Mesendoderm (in vitro differentiated cells): ENCODE measurements at regions not wholly inside any gene's neighbourhood (a gene's known extent, or its start where the extent isn't known, plus 50 kb on each side); places are given as distances from the start of the nearest gene placed in this dataset.

ENCODE experiments used
- DNase-seq: peaks from one replicate; pipeline ENCODE4 v3.0.0; 2013
- H2AK5ac ChIP-seq: 2 replicates; pipeline ENCODE4 v1.6.1; 2013; ENCODE audit warnings: low read length, inconsistent platforms
- H2BK120ac ChIP-seq: 2 replicates; pipeline ENCODE4 v1.6.1; 2013; ENCODE audit warnings: low read depth, mild to moderate bottlenecking, low read length, moderate library complexity, mixed read lengths
- H2BK15ac ChIP-seq: replicated peaks from 2 replicates; pipeline ENCODE4 v1.6.1; 2013; ENCODE audit warnings: low read depth, mild to moderate bottlenecking, moderate library complexity
- H2BK5ac ChIP-seq: 2 replicates; pipeline ENCODE4 v1.6.1; 2013; ENCODE audit warnings: low read length, inconsistent platforms
- H3K18ac ChIP-seq: 2 replicates; pipeline ENCODE4 v1.6.1; 2013; ENCODE audit warnings: mild to moderate bottlenecking, low read length, mixed read lengths
- H3K23ac ChIP-seq: one replicate; pipeline ENCODE4 v1.6.1; 2013; ENCODE audit warnings: low read length
- H3K27ac ChIP-seq: 2 replicates; pipeline ENCODE4 v1.5.1; 2013; ENCODE audit warnings: low read depth, mild to moderate bottlenecking, inconsistent platforms, low read length, moderate library complexity
- H3K27me3 ChIP-seq: 2 replicates; pipeline ENCODE4 v1.6.1; 2013; ENCODE audit warnings: low read length, control low read depth, mild to moderate bottlenecking, inconsistent platforms; ENCODE audit not compliant: insufficient read depth, poor library complexity
- H3K36me3 ChIP-seq: 2 replicates; pipeline ENCODE4 v1.6.1; 2013; ENCODE audit warnings: low read length, inconsistent platforms; ENCODE audit not compliant: control insufficient read depth, insufficient read depth
- H3K4ac ChIP-seq: one replicate; pipeline ENCODE4 v1.6.1; 2013; ENCODE audit warnings: low read depth, mild to moderate bottlenecking, low read length, moderate library complexity
- H3K4me1 ChIP-seq: 2 replicates; pipeline ENCODE4 v1.6.1; 2013; ENCODE audit warnings: low read depth, low read length, inconsistent platforms; ENCODE audit not compliant: control insufficient read depth
- H3K4me2 ChIP-seq: 2 replicates; pipeline ENCODE4 v1.6.1; 2013; ENCODE audit warnings: low read length
- H3K4me3 ChIP-seq: 2 replicates; pipeline ENCODE4 v1.5.1; 2013; ENCODE audit warnings: mild to moderate bottlenecking, low read length
- H3K56ac ChIP-seq: one replicate; pipeline ENCODE4 v1.6.1; 2013; ENCODE audit warnings: low read length
- H3K79me1 ChIP-seq: 2 replicates; pipeline ENCODE4 v1.6.1; 2013; ENCODE audit warnings: low read length, inconsistent platforms
- H3K79me2 ChIP-seq: 2 replicates; pipeline ENCODE4 v1.6.1; 2013; ENCODE audit warnings: mild to moderate bottlenecking, low read length; ENCODE audit not compliant: control insufficient read depth, insufficient read depth
- H3K9ac ChIP-seq: 2 replicates; pipeline ENCODE4 v1.6.1; 2013; ENCODE audit warnings: low read length, inconsistent platforms
- H4K5ac ChIP-seq: one replicate; pipeline ENCODE4 v1.6.1; 2013; ENCODE audit warnings: low read length
- H4K8ac ChIP-seq: one replicate; pipeline ENCODE4 v1.6.1; 2013; ENCODE audit warnings: low read depth, mild to moderate bottlenecking, control low read depth, low read length, moderate library complexity
- WGBS: extraction: QIAGEN DNeasy Blood & Tissue Kit; methylation state at CpG from one replicate; pipeline ENCODE4 v1.1.7; 2013; ENCODE audit warnings: low lambda C conversion rate, missing lambda C conversion rate; ENCODE audit not compliant: insufficient coverage; ENCODE audit errors: extremely low coverage; 5-methylcytosine and 5-hydroxymethylcytosine counted together

DNA sequence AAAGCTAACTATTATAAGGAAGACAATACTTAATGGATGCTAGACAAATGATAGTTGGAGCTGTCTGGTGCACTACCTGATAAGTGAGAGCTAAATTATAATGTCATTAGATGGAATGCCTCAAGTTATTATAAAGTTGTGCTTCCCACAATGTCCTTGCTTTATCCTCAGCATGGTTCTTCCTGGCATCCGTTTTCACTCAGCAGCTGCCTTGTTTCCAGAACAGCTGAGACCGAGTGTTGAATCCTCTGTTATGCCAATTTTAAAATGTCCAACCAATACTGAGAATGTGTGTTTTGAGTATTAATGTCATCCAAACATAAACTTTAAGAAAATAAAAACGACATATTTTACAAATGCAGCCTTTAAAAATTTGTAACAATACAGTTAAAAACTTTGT, 286.7 kb upstream of the SOX2 start:
- H3K27me3 ChIP-seq = no peaks in the 10 kb centered on the region
- no peak overlapping the region for H3K18ac ChIP-seq
- no peak overlapping the region for H4K5ac ChIP-seq
- no CpG with 5 or more reads among the region's 3 CpGs for WGBS
- H3K4me2 ChIP-seq = no peak overlapping the region
- no peak overlapping the region for H4K8ac ChIP-seq
- no peaks in the 10 kb centered on the region for H3K79me2 ChIP-seq
- H3K9ac ChIP-seq = no peak overlapping the region
- H2BK5ac ChIP-seq = no peak overlapping the region
- H3K79me1 ChIP-seq = no peaks in the 10 kb centered on the region
- no peaks in the 10 kb centered on the region for H3K36me3 ChIP-seq
- DNase-seq = no peak
- no peak overlapping the region for H3K4ac ChIP-seq
- H3K4me3 ChIP-seq = no peak overlapping the region
- H3K27ac ChIP-seq = no peak overlapping the region
- no peaks in the 10 kb centered on the region for H3K4me1 ChIP-seq
- H2AK5ac ChIP-seq = no peak overlapping the region
- no peak overlapping the region for H2BK15ac ChIP-seq
- no peak overlapping the region for H2BK120ac ChIP-seq
- H3K56ac ChIP-seq = no peak overlapping the region
- H3K23ac ChIP-seq = no peak overlapping the region

GRCh38 chr3:181418233-181418632, 293.5 kb upstream of the SOX2 start:
- no peak overlapping the region for H3K4me2 ChIP-seq
- H3K4ac ChIP-seq = no peak overlapping the region
- no peaks in the 10 kb centered on the region for H3K4me1 ChIP-seq
- no peaks in the 10 kb centered on the region for H3K79me1 ChIP-seq
- no peaks in the 10 kb centered on the region for H3K36me3 ChIP-seq
- H2AK5ac ChIP-seq = no peak overlapping the region
- H2BK5ac ChIP-seq = no peak overlapping the region
- H4K8ac ChIP-seq = no peak overlapping the region
- H3K56ac ChIP-seq = no peak overlapping the region
- H3K18ac ChIP-seq = no peak overlapping the region
- H3K27ac ChIP-seq = no peak overlapping the region
- no peak overlapping the region for H3K23ac ChIP-seq
- no peak overlapping the region for H2BK15ac ChIP-seq
- no peaks in the 10 kb centered on the region for H3K27me3 ChIP-seq
- no peaks in the 10 kb centered on the region for H3K79me2 ChIP-seq
- H3K4me3 ChIP-seq = no peak overlapping the region
- no peak overlapping the region for H4K5ac ChIP-seq
- H2BK120ac ChIP-seq = no peak overlapping the region
- WGBS = no CpG with 5 or more reads among the region's 1 CpG
- H3K9ac ChIP-seq = no peak overlapping the region
- DNase-seq = no peak

GRCh38 chr3:181417748-181418147, 294.0 kb upstream of the SOX2 start:
- Histone ChIP-seq H2AK5ac (no peak overlapping the region), H3K79me1 (no peaks in the 10 kb centered on the region), H3K4ac (no peak overlapping the region), H3K36me3 (no peaks in the 10 kb centered on the region), H2BK120ac (no peak overlapping the region), H3K27ac (no peak overlapping the region), H3K23ac (no peak overlapping the region), H3K4me2 (no peak overlapping the region), H3K4me1 (no peaks in the 10 kb centered on the region), H4K5ac (no peak overlapping the region), H3K9ac (no peak overlapping the region), H4K8ac (no peak overlapping the region), H3K27me3 (no peaks in the 10 kb centered on the region), H3K18ac (no peak overlapping the region), H3K56ac (no peak overlapping the region), H2BK5ac (no peak overlapping the region), H2BK15ac (no peak overlapping the region), H3K4me3 (no peak overlapping the region), H3K79me2 (no peaks in the 10 kb centered on the region)
- peak; percentile 22 for DNase-seq
- no CpG with 5 or more reads among the region's 8 CpGs for WGBS

GRCh38 chr3:181410870-181411269, 300.9 kb upstream of the SOX2 start:
- no peak overlapping the region for H2BK5ac ChIP-seq
- H3K4me2 ChIP-seq = no peak overlapping the region
- no peak overlapping the region for H2BK120ac ChIP-seq
- H3K56ac ChIP-seq = no peak overlapping the region
- no peaks in the 10 kb centered on the region for H3K27me3 ChIP-seq
- H3K18ac ChIP-seq = no peak overlapping the region
- no peak overlapping the region for H2BK15ac ChIP-seq
- H2AK5ac ChIP-seq = no peak overlapping the region
- WGBS = no CpG with 5 or more reads among the region's 4 CpGs
- H4K8ac ChIP-seq = no peak overlapping the region
- H3K27ac ChIP-seq = no peak overlapping the region
- H3K23ac ChIP-seq = no peak overlapping the region
- H3K9ac ChIP-seq = no peak overlapping the region
- no peaks in the 10 kb centered on the region for H3K4me1 ChIP-seq
- DNase-seq = no peak
- H4K5ac ChIP-seq = no peak overlapping the region
- H3K4ac ChIP-seq = no peak overlapping the region
- H3K79me1 ChIP-seq = no peaks in the 10 kb centered on the region
- H3K36me3 ChIP-seq = no peaks in the 10 kb centered on the region
- H3K79me2 ChIP-seq = no peaks in the 10 kb centered on the region
- H3K4me3 ChIP-seq = no peak overlapping the region

DNA sequence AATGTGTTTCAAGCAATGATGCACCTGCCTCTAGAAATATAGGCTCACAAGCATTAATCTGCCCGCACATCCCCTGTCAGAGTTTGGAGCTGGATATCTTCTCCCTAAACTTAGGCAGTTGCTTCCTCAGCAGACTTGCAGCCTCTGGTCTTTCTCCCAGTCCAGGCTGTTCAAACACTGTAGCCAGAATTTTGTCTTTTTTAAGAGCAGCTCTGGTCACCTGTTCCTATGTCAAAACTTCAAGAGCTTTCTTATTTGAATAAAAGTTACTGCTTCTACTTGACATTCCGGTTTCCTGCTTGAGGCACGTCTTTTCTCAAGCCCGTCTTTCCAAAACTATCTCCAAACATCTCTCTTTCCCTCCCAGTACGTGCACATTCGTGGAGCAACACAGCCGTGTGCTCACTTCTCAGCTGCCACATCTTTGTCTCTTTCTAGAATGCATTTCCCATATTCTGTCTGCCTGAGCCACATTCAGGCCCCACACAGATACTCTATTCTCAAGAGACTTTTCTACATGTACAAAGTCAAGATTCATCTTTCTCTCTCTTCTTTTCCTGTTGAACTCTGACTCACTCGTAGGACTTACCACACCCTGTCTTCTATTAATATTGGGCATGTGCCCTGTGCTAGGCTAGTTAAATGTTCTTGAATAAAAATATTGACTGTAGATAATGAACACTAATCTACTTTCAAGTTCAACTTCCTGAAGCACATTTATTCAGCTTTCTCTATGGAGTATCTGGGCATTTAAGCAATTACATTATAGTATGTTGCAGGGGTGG, 307.7 kb upstream of the SOX2 start:
- Histone ChIP-seq H3K36me3 (no peaks in the 10 kb centered on the region), H2BK120ac (no peak overlapping the region), H3K27ac (no peak overlapping the region), H4K5ac (no peak overlapping the region), H2BK5ac (no peak overlapping the region), H3K4ac (no peak overlapping the region), H3K4me2 (no peak overlapping the region), H3K4me3 (no peak overlapping the region), H2AK5ac (no peak overlapping the region), H4K8ac (no peak overlapping the region), H3K79me1 (no peaks in the 10 kb centered on the region), H3K27me3 (no peaks in the 10 kb centered on the region), H3K79me2 (no peaks in the 10 kb centered on the region), H3K23ac (no peak overlapping the region), H2BK15ac (no peak overlapping the region), H3K18ac (no peak overlapping the region), H3K56ac (no peak overlapping the region), H3K9ac (no peak overlapping the region), H3K4me1 (no peaks in the 10 kb centered on the region)
- no CpG with 5 or more reads among the region's 8 CpGs for WGBS
- no peak for DNase-seq

GRCh38 chr3:181402347-181402746, 309.4 kb upstream of the SOX2 start:
- Histone ChIP-seq H2AK5ac (no peak overlapping the region), H2BK5ac (no peak overlapping the region), H3K27me3 (no peaks in the 10 kb centered on the region), H2BK15ac (no peak overlapping the region), H3K79me2 (no peaks in the 10 kb centered on the region), H2BK120ac (no peak overlapping the region), H3K27ac (no peak overlapping the region), H3K18ac (no peak overlapping the region), H3K4ac (no peak overlapping the region), H3K4me2 (no peak overlapping the region), H3K4me1 (no peaks in the 10 kb centered on the region), H3K36me3 (no peaks in the 10 kb centered on the region), H3K79me1 (no peaks in the 10 kb centered on the region), H3K9ac (no peak overlapping the region), H4K5ac (no peak overlapping the region), H3K4me3 (no peak overlapping the region), H3K56ac (no peak overlapping the region), H4K8ac (no peak overlapping the region), H3K23ac (no peak overlapping the region)
- WGBS = no CpG with 5 or more reads among the region's 3 CpGs
- DNase-seq = no peak
